IPS-18c (cell line): ENCODE measurements at regions not wholly inside any gene's neighbourhood (a gene's known extent, or its start where the extent isn't known, plus 50 kb on each side); places are given as distances from the start of the nearest gene placed in this dataset.

Source experiments
- H3K4me3 ChIP-seq: 2 replicates; pipeline ENCODE4 v1.7.0; 2013; ENCODE audit warnings: low read depth, mild to moderate bottlenecking, low read length, moderate library complexity; ENCODE audit not compliant: insufficient read depth
- H3K9me3 ChIP-seq: one replicate; pipeline ENCODE4 v1.6.1; 2013; ENCODE audit warnings: mild to moderate bottlenecking, low read length, moderate library complexity; ENCODE audit not compliant: control insufficient read depth, insufficient read depth

- H3K4me3 ChIP-seq: no peak overlapping the region
Measured at GRCh38 chr1:243950166-243950565, 100.1 kb upstream of the AKT3 start.

GRCh38 chr1:243946946-243947345 lies 96.9 kb upstream of the AKT3 start:
- no peak overlapping the region for H3K4me3 ChIP-seq
- H3K9me3 ChIP-seq: no peaks in the 10 kb centered on the region

More at GRCh38 chr1:243950166-243950565, 100.1 kb upstream of the AKT3 start:
- H3K9me3 ChIP-seq: no peaks in the 10 kb centered on the region

- Histone ChIP-seq H3K9me3 (no peaks in the 10 kb centered on the region), H3K4me3 (no peak overlapping the region)
Measured at GRCh38 chr1:243946253-243946652, 96.2 kb upstream of the AKT3 start.

DNA sequence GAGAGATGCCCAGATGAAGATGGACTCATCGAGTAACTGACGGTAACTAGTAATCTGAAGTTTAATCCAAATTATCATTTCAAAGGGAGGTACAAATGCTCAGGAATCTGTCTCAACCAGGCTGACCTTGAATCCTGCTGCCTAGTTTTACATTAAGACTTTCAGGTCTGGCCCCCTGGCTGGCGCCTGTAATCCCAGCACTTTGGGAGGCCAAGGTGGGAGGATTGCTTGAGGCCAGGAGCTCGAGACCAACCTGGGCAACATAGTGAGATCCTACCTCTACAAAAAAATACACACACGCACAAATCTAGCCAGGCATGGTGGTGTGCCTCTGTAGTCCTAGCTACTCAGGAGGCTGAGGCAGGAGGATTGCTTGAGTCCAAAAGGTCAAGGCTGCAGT lies 95.7 kb upstream of the AKT3 start:
- no peaks in the 10 kb centered on the region for H3K9me3 ChIP-seq
- no peak overlapping the region for H3K4me3 ChIP-seq

DNA sequence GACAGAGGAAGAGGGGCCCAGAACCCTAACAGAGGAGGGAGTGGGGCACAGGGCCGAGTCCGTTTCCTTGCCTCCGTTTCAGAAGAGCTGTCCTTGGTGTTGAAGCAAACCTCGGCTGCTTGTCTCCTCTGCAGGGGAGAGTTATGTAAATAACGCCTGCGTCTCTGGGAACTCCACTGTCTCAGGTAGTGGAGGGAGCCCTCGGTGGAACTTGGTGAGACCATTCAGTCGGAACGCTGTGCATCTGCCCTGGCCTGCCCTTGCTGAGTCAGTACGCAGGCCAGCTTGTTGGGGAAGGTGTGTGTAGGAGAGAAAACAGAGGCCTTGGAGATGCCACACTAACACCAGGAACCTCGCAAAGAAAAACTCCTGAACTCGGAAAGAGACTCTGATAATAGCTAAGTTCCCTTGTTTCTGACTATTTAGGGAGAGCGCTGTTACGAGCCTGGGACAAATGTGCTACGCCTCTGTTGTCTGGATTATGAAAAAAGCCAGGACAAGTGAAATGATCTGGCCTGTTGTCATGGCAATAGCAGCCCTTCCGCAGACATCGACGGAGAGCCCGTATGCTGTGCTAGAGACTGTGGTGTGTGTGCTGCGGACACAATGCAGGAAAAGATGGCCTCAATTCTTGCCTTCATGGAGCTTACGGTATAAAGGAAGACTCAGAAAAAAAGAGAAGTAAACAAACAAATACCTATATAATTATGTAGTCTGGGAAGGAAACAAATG lies 94.6 kb upstream of the AKT3 start:
- no peaks in the 10 kb centered on the region for H3K9me3 ChIP-seq
- no peak overlapping the region for H3K4me3 ChIP-seq

GRCh38 chr1:243943671-243944428 lies 93.8 kb upstream of the AKT3 start:
- H3K9me3 ChIP-seq: no peaks in the 10 kb centered on the region
- no peak overlapping the region for H3K4me3 ChIP-seq

- no peaks in the 10 kb centered on the region for H3K9me3 ChIP-seq
- no peak overlapping the region for H3K4me3 ChIP-seq
Measured at GRCh38 chr1:243942196-243943150, 92.4 kb upstream of the AKT3 start.

- Histone ChIP-seq H3K4me3 (no peak overlapping the region), H3K9me3 (no peaks in the 10 kb centered on the region)
Measured at GRCh38 chr1:243940451-243940850, 90.4 kb upstream of the AKT3 start.

- Histone ChIP-seq H3K4me3 (no peak overlapping the region), H3K9me3 (no peaks in the 10 kb centered on the region)
Measured at GRCh38 chr1:243939167-243939848, 89.3 kb upstream of the AKT3 start.

DNA sequence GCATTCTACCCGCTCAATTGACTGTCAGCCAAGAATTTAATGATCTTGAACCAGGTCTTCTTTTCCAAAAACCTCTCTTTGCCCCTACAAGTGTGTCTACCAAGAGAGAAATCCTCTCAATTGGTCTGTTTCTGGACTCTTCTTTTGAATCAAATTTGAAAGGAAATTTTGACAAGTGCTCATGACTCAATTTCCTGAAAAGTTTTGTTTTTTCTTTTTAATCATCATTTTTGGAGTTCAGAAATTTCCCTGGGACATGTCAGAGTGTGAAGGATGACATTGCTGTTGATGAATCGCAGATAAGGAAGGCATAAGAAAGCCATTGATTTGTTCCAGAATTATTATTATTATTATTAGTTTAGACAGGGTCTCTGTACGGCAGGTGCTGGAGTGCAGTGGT lies 88.2 kb upstream of the AKT3 start:
- no peaks in the 10 kb centered on the region for H3K9me3 ChIP-seq
- H3K4me3 ChIP-seq: no peak overlapping the region

- no peak overlapping the region for H3K4me3 ChIP-seq
- no peaks in the 10 kb centered on the region for H3K9me3 ChIP-seq
Measured at GRCh38 chr1:243933495-243933894, 83.5 kb upstream of the AKT3 start.

- no peak overlapping the region for H3K4me3 ChIP-seq
- no peaks in the 10 kb centered on the region for H3K9me3 ChIP-seq
Measured at GRCh38 chr1:243931957-243932356, 81.9 kb upstream of the AKT3 start.

DNA sequence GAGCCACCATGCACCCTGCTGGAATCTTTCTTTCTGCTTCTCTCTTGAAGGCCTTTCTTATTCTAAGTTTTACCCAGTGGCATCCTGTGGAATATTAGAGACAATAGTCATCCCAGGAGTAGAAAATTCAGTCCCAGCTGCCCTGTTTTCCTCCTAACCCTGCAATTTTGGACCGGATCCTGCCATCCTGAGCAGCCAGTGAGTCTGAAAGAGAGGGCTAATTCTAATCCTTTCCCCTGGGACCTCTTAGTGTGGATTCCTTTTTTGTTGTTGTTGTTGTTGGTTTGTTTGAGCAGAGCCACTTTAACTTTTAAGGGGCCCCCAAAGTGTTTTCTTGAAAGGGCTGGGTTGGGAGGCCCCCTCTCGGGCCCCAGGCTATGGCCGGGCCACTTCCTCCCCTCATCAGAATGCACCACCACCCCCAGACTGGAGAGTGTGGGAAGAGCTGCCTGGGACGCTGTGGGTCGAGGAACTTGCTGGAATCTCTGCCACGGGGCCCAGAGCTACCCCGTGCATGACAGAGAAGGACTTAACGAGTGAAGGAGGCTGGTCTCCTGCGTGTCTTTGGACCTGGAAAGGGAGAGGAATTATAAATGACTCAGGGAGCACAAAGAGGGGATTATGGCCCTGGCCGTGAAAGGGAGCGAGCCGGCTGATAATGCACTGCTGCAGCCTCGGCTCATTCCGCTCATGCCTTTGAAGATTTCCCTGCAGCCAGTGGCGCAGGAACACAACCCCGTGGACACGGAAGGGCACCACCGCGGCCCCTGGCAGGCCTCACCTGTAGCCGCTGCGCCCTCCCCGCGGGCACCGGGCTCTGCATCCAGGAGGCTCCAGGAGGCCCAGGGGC lies 81.0 kb upstream of the AKT3 start:
- H3K9me3 ChIP-seq: no peaks in the 10 kb centered on the region
- H3K4me3 ChIP-seq: no peak overlapping the region

GRCh38 chr1:243927381-243927780 lies 77.3 kb upstream of the AKT3 start:
- Histone ChIP-seq H3K4me3 (no peak overlapping the region), H3K9me3 (no peaks in the 10 kb centered on the region)

GRCh38 chr1:243926803-243927245 lies 76.8 kb upstream of the AKT3 start:
- Histone ChIP-seq H3K4me3 (no peak overlapping the region), H3K9me3 (no peaks in the 10 kb centered on the region)

DNA sequence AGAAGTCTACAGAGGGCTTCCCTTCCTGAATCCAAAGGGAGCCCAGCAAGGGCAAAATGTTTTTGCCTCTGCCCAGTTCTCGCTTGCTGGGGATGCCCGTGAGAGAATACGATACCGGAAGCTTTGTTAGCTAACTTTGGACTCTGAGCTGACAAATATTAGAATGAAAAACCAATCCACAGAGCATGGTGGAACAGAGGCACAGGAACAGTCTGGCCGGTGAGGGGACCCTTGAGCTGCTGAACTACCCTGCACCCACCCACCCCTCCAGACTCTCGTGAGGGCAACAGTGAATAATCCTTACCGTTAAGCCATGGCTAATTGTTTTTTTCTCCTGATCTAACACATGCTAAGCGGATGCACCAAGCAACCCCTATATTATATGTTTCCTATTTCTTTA lies 76.3 kb upstream of the AKT3 start:
- H3K4me3 ChIP-seq: no peak overlapping the region

More for the DNA sequence above, 76.3 kb upstream of the AKT3 start:
- no peaks in the 10 kb centered on the region for H3K9me3 ChIP-seq
